SW480 (cell line): ENCODE measurements at regions not wholly inside any gene's neighbourhood (a gene's known extent, or its start where the extent isn't known, plus 50 kb on each side); places are given as distances from the start of the nearest gene placed in this dataset.
"Not testable (repeated sequence)": the region's sequence is repeated elsewhere in the genome, so short reads cannot be mapped to it uniquely, and the experiment has no call there.

Experiments used
- DNase-seq: peaks from one replicate; pipeline ENCODE4 v3.0.0-alpha.2; 2016; ENCODE audit warnings: low spot score

- no peak for DNase-seq
Measured at GRCh38 chr3:6281662-6282061, 579.3 kb upstream of the GRM7 start.

GRCh38 chr3:6282918-6283317, 578.0 kb upstream of the GRM7 start:
- DNase-seq, result no peak

GRCh38 chr3:6287088-6287875, 573.6 kb upstream of the GRM7 start:
- no peak for DNase-seq

GRCh38 chr3:6301626-6302025, 559.3 kb upstream of the GRM7 start:
- DNase-seq, result no peak

GRCh38 chr3:6315906-6316305, 545.0 kb upstream of the GRM7 start:
- DNase-seq, result no peak

GRCh38 chr3:6321999-6322398, 538.9 kb upstream of the GRM7 start:
- DNase-seq, result peak; percentile 18

- peak; percentile 9 for DNase-seq
Measured at GRCh38 chr3:6326771-6327170, 534.1 kb upstream of the GRM7 start.

- not testable (repeated sequence) for DNase-seq
Measured at GRCh38 chr3:6340980-6341325, 520.0 kb upstream of the GRM7 start.

- peak; percentile 11 for DNase-seq
Measured at GRCh38 chr3:6351752-6352151, 509.2 kb upstream of the GRM7 start.

GRCh38 chr3:6354653-6355052, 506.3 kb upstream of the GRM7 start:
- DNase-seq, result peak; percentile 75

- DNase-seq, result no peak
Measured at GRCh38 chr3:6362406-6362805, 498.5 kb upstream of the GRM7 start.

- no peak for DNase-seq
Measured at GRCh38 chr3:6367171-6367570, 493.7 kb upstream of the GRM7 start.

GRCh38 chr3:6392123-6392522, 468.8 kb upstream of the GRM7 start:
- no peak for DNase-seq

- no peak for DNase-seq
Measured at GRCh38 chr3:6394944-6395343, 466.0 kb upstream of the GRM7 start.

GRCh38 chr3:6396631-6397030, 464.3 kb upstream of the GRM7 start:
- DNase-seq, result no peak

- DNase-seq, result not testable (repeated sequence)
Measured at GRCh38 chr3:6402666-6403065, 458.2 kb upstream of the GRM7 start.

- DNase-seq, result not testable (repeated sequence)
Measured at GRCh38 chr3:6406923-6407322, 454.0 kb upstream of the GRM7 start.

GRCh38 chr3:6416049-6416661, 444.8 kb upstream of the GRM7 start:
- DNase-seq, result no peak

- DNase-seq, result no peak
Measured at GRCh38 chr3:6417174-6417573, 443.7 kb upstream of the GRM7 start.

GRCh38 chr3:6418485-6418884, 442.4 kb upstream of the GRM7 start:
- DNase-seq, result no peak

GRCh38 chr3:6421666-6422445, 439.1 kb upstream of the GRM7 start:
- no peak for DNase-seq

- no peak for DNase-seq
Measured at GRCh38 chr3:6425289-6425820, 435.6 kb upstream of the GRM7 start.

GRCh38 chr3:6428276-6428675, 432.6 kb upstream of the GRM7 start:
- not testable (repeated sequence) for DNase-seq
